Thyroid gland (tissue), 4 donors: ENCODE measurements at regions not wholly inside any gene's neighbourhood (a gene's known extent, or its start where the extent isn't known, plus 50 kb on each side); places are given as distances from the start of the nearest gene placed in this dataset.

Experiments
- DNase-seq, 2 donors: peaks; one replicate each; pipeline ENCODE4 v3.0.0-alpha.2; 2019
- H3K27ac ChIP-seq, 3 donors: fragments of 200-600 bp; sonication (generic); 1 replicate in 2 of 3; 2 replicates in 1 of 3; pipeline ENCODE4 v1.5.1; 2016 to 2019; ENCODE audit warnings: mild to moderate bottlenecking in 1 of 3, moderate library complexity in 1 of 3
- H3K27me3 ChIP-seq: fragments of 200-600 bp; sonication (generic); one replicate; pipeline ENCODE4 v1.5.1; 2019
- H3K36me3 ChIP-seq, 2 donors: fragments of 200-600 bp; sonication (generic); one replicate each; pipeline ENCODE4 v1.5.1; 2016 to 2019
- H3K4me1 ChIP-seq, 2 donors: fragments of 200-600 bp; sonication (generic); one replicate each; pipeline ENCODE4 v1.5.1; 2017 to 2019
- H3K4me3 ChIP-seq, 3 donors: fragments of 200-600 bp; sonication (generic); replicated peaks in 1 of 3; 1 replicate in 2 of 3; 2 replicates in 1 of 3; pipeline ENCODE4 v1.5.1; 2016; ENCODE audit warnings: mild to moderate bottlenecking in 1 of 3
- H3K9me3 ChIP-seq: fragments of 200-600 bp; sonication (generic); one replicate; pipeline ENCODE4 v1.5.1; 2017
- POLR2A ChIP-seq, 2 donors: fragments of 450-650 bp; IDR thresholded peaks; one replicate each; pipeline ENCODE4 v1.6.1; 2017; ENCODE audit warnings: antibody characterized with exemption in 2 of 2, mild to moderate bottlenecking in 2 of 2, moderate library complexity in 1 of 2
- WGBS, 2 donors: methylation state at CpG; one replicate each; pipeline ENCODE4 v1.1.5; 2017; 5-methylcytosine and 5-hydroxymethylcytosine counted together
- intact Hi-C: fragments of 100-400 bp; cut with DNase I; formaldehyde crosslinking; loops from one replicate; pipeline ENCODE4 v1.15.1; 2023
- TF ChIP-seq, protein P1 (sequence below), 6 experiments: fragments of 200-600 bp in 3 of 6; fragments of 450-650 bp in 3 of 6; sonication (generic) in 3 of 6; IDR thresholded peaks; one replicate each; pipeline ENCODE4 v1.5.1; 2016 to 2019; ENCODE audit warnings: antibody characterized with exemption in 6 of 6, mild to moderate bottlenecking in 2 of 6, inconsistent platforms in 1 of 6, moderate library complexity in 1 of 6

DNA sequence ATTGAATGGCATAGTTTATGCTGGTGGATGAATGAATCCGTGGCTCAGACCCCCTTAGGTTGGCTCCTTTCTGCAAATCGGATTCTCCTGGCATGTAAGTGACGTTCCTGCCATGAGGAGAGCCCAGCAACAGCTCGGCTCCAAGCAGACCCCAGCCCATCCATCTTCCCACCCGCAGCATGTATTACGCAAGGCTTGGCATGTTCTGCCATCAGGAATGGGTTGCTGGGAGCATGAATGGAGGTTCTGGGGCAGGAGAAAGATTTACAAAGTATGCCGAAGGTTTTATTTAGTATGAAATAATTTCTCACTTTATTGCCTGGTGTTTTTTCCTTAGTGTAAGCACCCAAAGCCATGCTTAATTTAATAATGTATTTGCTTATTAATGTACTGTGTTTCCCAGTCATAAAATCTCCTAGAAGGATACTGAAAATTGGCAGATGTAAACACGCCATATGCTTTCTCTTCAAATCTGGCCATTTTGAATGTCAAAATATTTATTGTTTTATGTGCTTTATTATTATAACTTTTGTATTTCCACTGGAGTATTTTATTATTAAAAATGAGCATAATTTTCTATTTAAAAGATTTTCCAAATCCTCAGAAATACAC lies 128.5 kb downstream of the ACKR3 start:
- intact Hi-C loops: no loop called here
- Histone ChIP-seq H3K9me3 (no peaks in the 10 kb centered on the region), H3K36me3 (no peaks in the 10 kb centered on the region), H3K27me3 (no peaks in the 10 kb centered on the region), H3K27ac (no peak overlapping the region), H3K4me3 (no peak overlapping the region), H3K4me1 (no peaks in the 10 kb centered on the region)
- WGBS, 2 donors: 94 to 95% methylated on average over 8 of the region's 8 CpGs
- no peak for DNase-seq
- TF ChIP-seq, protein P1, sequence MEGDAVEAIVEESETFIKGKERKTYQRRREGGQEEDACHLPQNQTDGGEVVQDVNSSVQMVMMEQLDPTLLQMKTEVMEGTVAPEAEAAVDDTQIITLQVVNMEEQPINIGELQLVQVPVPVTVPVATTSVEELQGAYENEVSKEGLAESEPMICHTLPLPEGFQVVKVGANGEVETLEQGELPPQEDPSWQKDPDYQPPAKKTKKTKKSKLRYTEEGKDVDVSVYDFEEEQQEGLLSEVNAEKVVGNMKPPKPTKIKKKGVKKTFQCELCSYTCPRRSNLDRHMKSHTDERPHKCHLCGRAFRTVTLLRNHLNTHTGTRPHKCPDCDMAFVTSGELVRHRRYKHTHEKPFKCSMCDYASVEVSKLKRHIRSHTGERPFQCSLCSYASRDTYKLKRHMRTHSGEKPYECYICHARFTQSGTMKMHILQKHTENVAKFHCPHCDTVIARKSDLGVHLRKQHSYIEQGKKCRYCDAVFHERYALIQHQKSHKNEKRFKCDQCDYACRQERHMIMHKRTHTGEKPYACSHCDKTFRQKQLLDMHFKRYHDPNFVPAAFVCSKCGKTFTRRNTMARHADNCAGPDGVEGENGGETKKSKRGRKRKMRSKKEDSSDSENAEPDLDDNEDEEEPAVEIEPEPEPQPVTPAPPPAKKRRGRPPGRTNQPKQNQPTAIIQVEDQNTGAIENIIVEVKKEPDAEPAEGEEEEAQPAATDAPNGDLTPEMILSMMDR (IDR thresholded peaks at IDR 0.05): no peak
- TF ChIP-seq POLR2A (IDR thresholded peaks at IDR 0.05): no peak

DNA sequence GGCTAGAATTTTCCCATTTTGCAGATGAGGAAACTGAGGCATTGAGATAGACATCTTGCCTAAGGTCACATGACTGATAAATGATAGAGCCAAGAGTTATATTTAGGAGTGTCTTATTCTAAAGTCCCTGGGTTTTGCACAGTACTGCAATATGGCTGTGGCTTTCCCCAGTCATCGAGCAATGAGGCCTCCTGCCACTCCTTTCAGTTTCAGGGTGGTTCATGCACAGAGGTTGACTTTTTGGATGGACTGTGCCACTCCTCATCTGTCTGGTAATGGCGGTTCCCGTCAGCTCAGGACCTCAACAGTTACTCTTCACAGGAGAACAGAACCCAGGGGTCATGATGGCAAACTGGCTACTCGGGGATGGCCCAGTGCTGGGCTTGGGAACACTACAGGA lies 131.1 kb downstream of the ACKR3 start:
- no peak overlapping the region for H3K4me3 ChIP-seq
- WGBS, 2 donors: 96 to 100% methylated on average over 4 of the region's 4 CpGs
- H3K36me3 ChIP-seq: no peaks in the 10 kb centered on the region
- H3K9me3 ChIP-seq: no peaks in the 10 kb centered on the region
- no peak for DNase-seq
- no peaks in the 10 kb centered on the region for H3K4me1 ChIP-seq
- TF ChIP-seq, protein P1 (IDR thresholded peaks at IDR 0.05): no peak
- TF ChIP-seq POLR2A (IDR thresholded peaks at IDR 0.05): no peak
- intact Hi-C loops: no loop called here
- no peaks in the 10 kb centered on the region for H3K27me3 ChIP-seq
- no peak overlapping the region for H3K27ac ChIP-seq

DNA sequence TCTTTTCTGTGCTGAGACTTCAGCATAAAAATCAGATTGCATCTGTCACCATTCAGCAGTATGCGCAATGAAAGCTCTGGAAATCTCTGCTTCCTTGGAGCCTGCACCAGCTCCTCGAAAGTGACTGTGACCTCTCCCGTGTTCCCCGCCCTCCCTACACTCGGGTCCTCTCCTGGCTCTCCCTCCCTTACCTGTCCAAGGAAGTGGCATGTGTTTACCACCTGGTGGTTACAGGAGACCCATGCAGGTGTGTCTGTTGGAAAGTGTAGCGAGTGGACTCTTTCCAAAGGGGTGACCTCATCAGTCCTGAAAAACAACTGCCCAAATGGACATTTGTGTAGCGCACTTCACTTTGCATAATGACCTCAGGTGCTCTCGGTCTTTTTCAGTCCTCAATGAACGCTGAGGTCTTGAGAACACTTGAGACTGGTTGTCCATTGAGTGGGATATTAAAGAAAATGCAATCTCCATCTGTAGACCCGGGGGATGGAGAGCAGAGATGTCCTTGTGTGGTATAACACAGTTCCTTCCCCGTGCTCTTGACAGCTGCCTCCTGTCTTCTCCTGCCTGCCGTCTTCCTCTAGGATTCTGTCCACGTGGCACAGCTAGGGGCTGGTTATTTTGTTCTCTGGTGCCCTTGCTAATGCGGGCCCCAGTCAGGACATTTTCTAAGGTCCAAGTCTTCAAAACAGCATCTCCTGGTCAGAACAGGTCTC lies 133.2 kb downstream of the ACKR3 start:
- DNase-seq: peak; percentile 67 to 80
- Histone ChIP-seq H3K9me3 (no peaks in the 10 kb centered on the region), H3K36me3 (no peaks in the 10 kb centered on the region), H3K4me1 (peaks cover 0 to 7% of the 10 kb centered on the region in 2 donors), H3K4me3 (no peak overlapping the region), H3K27ac (no peak overlapping the region), H3K27me3 (no peaks in the 10 kb centered on the region)
- intact Hi-C loops: no loop called here
- TF ChIP-seq, protein P1 (IDR thresholded peaks at IDR 0.05): peak in 3 of 6 experiments; percentile 10 to 57 (median 28)
- no peak for TF ChIP-seq POLR2A (IDR thresholded peaks at IDR 0.05)
- WGBS, 2 donors: 44 to 70% methylated on average over 14 of the region's 14 CpGs

DNA sequence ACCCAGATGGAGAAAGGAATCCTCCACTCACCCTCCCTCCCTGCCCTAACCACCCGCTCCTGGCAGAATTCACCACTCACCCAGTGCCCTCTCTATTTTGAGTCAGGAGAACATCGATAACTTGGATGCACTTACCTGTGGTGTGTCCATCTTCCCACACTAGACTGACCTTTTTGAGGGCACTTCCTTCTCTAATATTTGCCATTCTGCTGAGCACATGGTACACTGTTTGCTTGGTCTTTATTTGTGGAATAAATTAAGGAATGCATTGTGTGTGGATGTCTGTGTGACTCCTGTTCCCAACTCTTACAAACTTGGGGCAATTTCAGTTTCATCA lies 133.7 kb downstream of the ACKR3 start:
- 91 to 98% methylated on average over 2 of the region's 2 CpGs for WGBS, 2 donors
- TF ChIP-seq, protein P1 (IDR thresholded peaks at IDR 0.05): no peak
- TF ChIP-seq POLR2A (IDR thresholded peaks at IDR 0.05): no peak
- intact Hi-C loops: no loop called here
- H3K4me3 ChIP-seq: no peak overlapping the region
- H3K4me1 ChIP-seq: peaks cover 0 to 7% of the 10 kb centered on the region in 2 donors
- H3K9me3 ChIP-seq: no peaks in the 10 kb centered on the region
- no peak overlapping the region for H3K27ac ChIP-seq
- no peaks in the 10 kb centered on the region for H3K36me3 ChIP-seq
- no peak for DNase-seq
- no peaks in the 10 kb centered on the region for H3K27me3 ChIP-seq

DNA sequence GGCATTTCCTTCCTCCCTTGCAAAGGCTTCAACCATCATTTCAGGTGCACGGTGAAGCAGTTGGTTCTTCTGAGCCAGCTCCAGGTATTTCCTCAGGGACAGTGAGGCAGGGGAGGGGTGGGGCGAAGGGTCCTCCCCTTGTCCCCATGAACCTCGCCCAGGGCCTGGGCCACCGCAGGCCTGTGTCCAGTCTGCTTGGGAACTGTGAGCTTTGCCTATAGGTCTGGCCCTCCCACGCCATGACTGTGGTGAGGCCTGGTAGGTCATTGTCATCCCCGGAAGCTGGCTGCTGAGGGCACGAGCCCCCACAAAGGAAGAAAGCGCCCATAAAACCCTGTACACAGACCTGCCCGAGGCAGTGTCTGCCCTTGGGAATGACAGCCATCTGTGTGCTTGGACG lies 134.3 kb downstream of the ACKR3 start:
- H3K4me1 ChIP-seq: peaks cover 0 to 7% of the 10 kb centered on the region in 2 donors
- DNase-seq: no peak
- 87 to 92% methylated on average over 10 of the region's 10 CpGs for WGBS, 2 donors

More for the DNA sequence above, 134.3 kb downstream of the ACKR3 start:
- TF ChIP-seq, protein P1 (IDR thresholded peaks at IDR 0.05): no peak
- TF ChIP-seq POLR2A (IDR thresholded peaks at IDR 0.05): no peak
- Histone ChIP-seq H3K9me3 (no peaks in the 10 kb centered on the region), H3K36me3 (no peaks in the 10 kb centered on the region), H3K4me3 (no peak overlapping the region), H3K27ac (no peak overlapping the region), H3K27me3 (no peaks in the 10 kb centered on the region)
- intact Hi-C loops: no loop called here
